ENCODE measurements at regions not wholly inside any gene's neighbourhood (a gene's known extent, or its start where the extent isn't known, plus 50 kb on each side); places are given as distances from the start of the nearest gene placed in this dataset.

DNA sequence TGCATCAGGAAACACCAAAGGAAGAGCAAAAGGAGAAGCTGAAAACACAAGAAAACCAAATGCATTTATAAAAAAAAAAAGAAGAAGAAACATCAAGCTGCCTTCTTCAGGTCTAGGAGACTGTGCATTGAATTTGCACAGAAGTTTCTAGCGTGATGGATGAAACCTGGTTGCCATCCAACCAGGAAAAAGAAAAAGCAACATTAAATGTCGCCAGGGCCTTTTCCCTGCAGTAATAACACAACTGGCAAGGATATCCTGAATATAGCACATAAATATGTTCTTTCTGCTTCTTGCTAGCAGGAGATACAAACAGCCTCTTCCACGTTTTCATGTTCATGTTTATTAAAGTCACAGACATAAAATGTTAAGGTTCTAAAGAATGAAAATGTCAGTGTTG lies 60.8 kb upstream of the ZFP42 start:
- no peak for TF ChIP-seq POLR2A (IDR thresholded peaks at IDR 0.05)
- no peak for TF ChIP-seq CTCF (IDR thresholded peaks at IDR 0.05)
